T-cell (primary cell): ENCODE measurements at regions not wholly inside any gene's neighbourhood (a gene's known extent, or its start where the extent isn't known, plus 50 kb on each side); places are given as distances from the start of the nearest gene placed in this dataset.

Experiments used
- ATAC-seq, 4 experiments: fragments of 200-7000 bp in 3 of 4; fragments of 150-1000 bp in 1 of 4; cut with Tn5 transposase; replicated peaks in 1 of 4; 1 replicate in 3 of 4; 2 replicates in 1 of 4; pipeline ENCODE4 v1.10.0; 2021; ENCODE audit warnings: moderate library complexity in 3 of 4, mild to moderate bottlenecking in 2 of 4, moderate number of reproducible peaks in 1 of 4
- CTCF ChIA-PET, 2 donors: fragments of 300-600 bp; sonication (Branson Sonifier 250); formaldehyde crosslinking; loops; one replicate each; lab custom pipeline; 2022; ENCODE audit warnings: antibody characterized with exemption in 2 of 2; lab: Charles Lee
- POLR2A ChIA-PET, 2 donors: fragments of 300-600 bp; sonication (Branson Sonifier 250); formaldehyde crosslinking; loops; one replicate each; lab custom pipeline; 2022; ENCODE audit warnings: antibody characterized with exemption in 2 of 2; lab: Charles Lee
- DNase-seq, 35 experiments: peaks; one replicate each; pipeline versions ENCODE4 v3.0.0 to v3.0.0-alpha.2; 2013 to 2023
- H3K27ac ChIP-seq: one replicate; pipeline ENCODE4 v1.5.1; 2013; ENCODE audit warnings: low read length
- H3K27me3 ChIP-seq, 2 experiments: replicated peaks in 1 of 2; 1 replicate in 1 of 2; 2 replicates in 1 of 2; pipeline versions ENCODE4 v1.6.1 to v1.7.0; 2013; ENCODE audit warnings: low read length in 1 of 2, mixed read lengths in 1 of 2; ENCODE audit not compliant: control insufficient read depth in 2 of 2, insufficient read depth in 2 of 2; ENCODE audit errors: extremely low read depth in 1 of 2
- H3K36me3 ChIP-seq, 2 donors: 1 replicate in 1 of 2; 2 replicates in 1 of 2; pipeline versions ENCODE4 v1.6.1 to v1.7.0; 2013; ENCODE audit warnings: low read length in 1 of 2; ENCODE audit not compliant: control insufficient read depth in 2 of 2, insufficient read depth in 1 of 2; ENCODE audit errors: extremely low read depth in 1 of 2
- H3K4me1 ChIP-seq, 2 experiments: 1 replicate in 1 of 2; 2 replicates in 1 of 2; pipeline versions ENCODE4 v1.6.1 to v1.7.0; 2013; ENCODE audit warnings: low read length in 2 of 2, mixed read lengths in 1 of 2; ENCODE audit not compliant: insufficient read depth in 2 of 2, control insufficient read depth in 1 of 2; ENCODE audit errors: extremely low read depth in 1 of 2
- H3K4me3 ChIP-seq, 2 donors: 1 replicate in 1 of 2; 2 replicates in 1 of 2; pipeline versions ENCODE4 v1.5.1 to v1.7.0; 2013; ENCODE audit warnings: mild to moderate bottlenecking in 2 of 2, low read length in 1 of 2, moderate library complexity in 1 of 2; ENCODE audit not compliant: control insufficient read depth in 1 of 2; ENCODE audit errors: extremely low read depth in 1 of 2
- H3K9me3 ChIP-seq: 2 replicates; pipeline ENCODE4 v1.7.0; 2013
- H3K27ac Mint-ChIP-seq, 2 donors: one replicate each; pipeline ENCODE4 v1.8.0; 2020 to 2021; ENCODE audit warnings: mild to moderate bottlenecking in 2 of 2, mixed read lengths in 2 of 2
- H3K27me3 Mint-ChIP-seq, 2 donors: one replicate each; pipeline ENCODE4 v1.8.0; 2021 to 2022; ENCODE audit warnings: mixed read lengths in 2 of 2
- H3K36me3 Mint-ChIP-seq: one replicate; pipeline ENCODE4 v1.8.0; 2021; ENCODE audit warnings: mixed read lengths
- H3K4me1 Mint-ChIP-seq, 3 donors: one replicate each; pipeline ENCODE4 v1.8.0; 2020 to 2022; ENCODE audit warnings: mixed read lengths in 3 of 3, mild to moderate bottlenecking in 1 of 3
- H3K4me3 Mint-ChIP-seq, 3 donors: one replicate each; pipeline ENCODE4 v1.8.0; 2020 to 2022; ENCODE audit warnings: mild to moderate bottlenecking in 3 of 3, mixed read lengths in 3 of 3, moderate library complexity in 3 of 3
- H3K9me3 Mint-ChIP-seq, 3 donors: one replicate each; pipeline ENCODE4 v1.8.0; 2020 to 2022; ENCODE audit warnings: mixed read lengths in 3 of 3
- WGBS: methylation state at CpG from one replicate; pipeline ENCODE4 v1.1.5; 2013; ENCODE audit warnings: missing lambda C conversion rate; ENCODE audit not compliant: insufficient coverage; 5-methylcytosine and 5-hydroxymethylcytosine counted together

DNA sequence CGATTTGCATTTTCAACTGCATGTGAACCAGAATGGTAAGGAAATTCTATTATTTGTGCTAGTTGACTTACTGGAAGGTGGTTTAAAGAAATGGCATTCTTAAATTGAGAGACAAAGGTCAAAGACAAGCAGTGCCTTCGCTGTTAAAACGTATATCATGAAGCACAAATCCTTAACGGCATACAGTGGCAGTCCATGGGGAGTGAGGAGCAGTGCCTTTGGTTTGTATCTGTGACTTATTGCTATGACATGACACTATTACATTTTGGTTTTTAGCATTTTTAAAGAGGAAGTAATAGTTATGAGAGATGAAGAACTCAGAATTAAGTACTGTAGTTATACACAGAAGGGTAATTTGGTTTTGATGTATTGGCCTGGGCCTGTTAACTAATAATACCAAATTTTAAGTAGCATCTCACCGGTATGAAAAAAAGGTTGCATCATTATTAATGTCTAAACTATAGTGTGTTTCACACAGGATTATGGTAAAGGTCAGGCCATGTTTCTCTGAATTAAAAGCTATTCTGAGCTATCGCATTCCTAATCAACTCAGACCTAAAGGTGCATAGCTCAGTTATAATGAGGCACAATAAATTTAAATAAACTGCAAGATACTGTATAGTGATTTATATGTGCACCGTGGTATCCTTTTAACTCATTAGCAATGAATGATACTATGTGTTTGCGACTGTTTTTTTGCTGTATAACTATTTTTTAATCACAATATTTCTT, 339.8 kb upstream of the ARRDC3 start:
- ChIA-PET CTCF (no interaction called here), POLR2A (no interaction called here)
- Histone ChIP-seq H3K4me3 (no peak overlapping the region), H3K4me1 (no peaks in the 10 kb centered on the region), H3K27me3 (no peaks in the 10 kb centered on the region), H3K36me3 (no peaks in the 10 kb centered on the region), H3K9me3 (no peaks in the 10 kb centered on the region), H3K27ac (no peak overlapping the region)
- WGBS, result no CpG with 5 or more reads among the region's 8 CpGs
- Mint-ChIP-seq H3K27me3 (no peaks in the 10 kb centered on the region), H3K4me3 (no peak overlapping the region), H3K27ac (no peak overlapping the region), H3K4me1 (no peaks in the 10 kb centered on the region), H3K36me3 (no peaks in the 10 kb centered on the region), H3K9me3 (peaks cover 0 to 5% (median 0%) of the 10 kb centered on the region in 3 donors)
- no peak for DNase-seq
- ATAC-seq, result no peak

DNA sequence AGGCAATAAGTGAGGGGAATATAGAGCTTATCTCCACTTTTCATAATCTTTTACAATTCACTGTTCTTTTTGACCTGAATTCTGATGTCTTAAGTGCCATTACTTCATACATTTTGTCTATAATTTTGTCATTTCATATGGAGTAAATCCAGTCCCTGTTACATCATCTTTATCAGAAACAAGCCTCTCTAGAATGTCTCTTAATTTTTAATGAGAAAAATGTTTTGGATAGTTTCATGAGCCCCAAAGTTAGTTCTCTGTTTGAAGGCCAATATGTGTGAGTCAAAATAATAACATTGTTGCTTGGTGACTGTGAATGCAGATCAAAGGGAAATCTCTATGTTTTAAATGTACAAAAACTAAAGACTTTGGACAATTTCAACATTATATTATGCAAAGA, 329.6 kb upstream of the ARRDC3 start:
- Mint-ChIP-seq H3K4me3 (no peak overlapping the region), H3K4me1 (no peaks in the 10 kb centered on the region), H3K36me3 (no peaks in the 10 kb centered on the region), H3K27ac (no peak overlapping the region), H3K9me3 (peaks cover 0 to 6% (median 6%) of the 10 kb centered on the region in 3 donors), H3K27me3 (peaks cover 0 to 2% of the 10 kb centered on the region in 2 donors)
- ChIA-PET POLR2A (no interaction called here), CTCF (no interaction called here)
- Histone ChIP-seq H3K27me3 (no peaks in the 10 kb centered on the region), H3K9me3 (no peaks in the 10 kb centered on the region), H3K27ac (no peak overlapping the region), H3K4me3 (no peak overlapping the region), H3K36me3 (no peaks in the 10 kb centered on the region), H3K4me1 (no peaks in the 10 kb centered on the region)
- no peak for DNase-seq
- ATAC-seq, result no peak

DNA sequence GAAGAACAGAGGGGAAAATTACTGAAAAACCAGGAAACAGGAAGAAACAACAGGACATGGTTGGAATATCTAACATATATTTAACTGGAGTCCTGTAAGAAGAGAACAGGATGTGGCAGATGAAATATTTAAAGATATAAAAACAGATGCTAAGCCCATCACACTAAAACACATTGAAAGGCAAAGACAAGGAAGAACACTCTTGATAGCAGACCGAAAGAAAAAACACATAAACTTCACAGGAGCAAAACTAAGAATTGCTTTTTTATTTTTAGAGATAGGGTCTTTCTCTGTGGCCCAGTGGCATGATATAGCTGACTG, 324.4 kb upstream of the ARRDC3 start:
- DNase-seq, result no peak
- Mint-ChIP-seq H3K27ac (no peak overlapping the region), H3K4me1 (no peaks in the 10 kb centered on the region), H3K36me3 (no peaks in the 10 kb centered on the region), H3K27me3 (peaks cover 0 to 2% of the 10 kb centered on the region in 2 donors), H3K9me3 (peaks cover 4 to 8% (median 4%) of the 10 kb centered on the region in 3 donors), H3K4me3 (no peak overlapping the region)
- WGBS, result no CpG with 5 or more reads among the region's 1 CpG
- H3K9me3 ChIP-seq, result no peaks in the 10 kb centered on the region
- ATAC-seq, result no peak
- no peak overlapping the region for H3K27ac ChIP-seq
- POLR2A ChIA-PET, result no interaction called here
- H3K4me3 ChIP-seq, result no peak overlapping the region
- no peaks in the 10 kb centered on the region for H3K4me1 ChIP-seq
- no peaks in the 10 kb centered on the region for H3K27me3 ChIP-seq
- H3K36me3 ChIP-seq, result no peaks in the 10 kb centered on the region
- CTCF ChIA-PET, result no interaction called here

DNA sequence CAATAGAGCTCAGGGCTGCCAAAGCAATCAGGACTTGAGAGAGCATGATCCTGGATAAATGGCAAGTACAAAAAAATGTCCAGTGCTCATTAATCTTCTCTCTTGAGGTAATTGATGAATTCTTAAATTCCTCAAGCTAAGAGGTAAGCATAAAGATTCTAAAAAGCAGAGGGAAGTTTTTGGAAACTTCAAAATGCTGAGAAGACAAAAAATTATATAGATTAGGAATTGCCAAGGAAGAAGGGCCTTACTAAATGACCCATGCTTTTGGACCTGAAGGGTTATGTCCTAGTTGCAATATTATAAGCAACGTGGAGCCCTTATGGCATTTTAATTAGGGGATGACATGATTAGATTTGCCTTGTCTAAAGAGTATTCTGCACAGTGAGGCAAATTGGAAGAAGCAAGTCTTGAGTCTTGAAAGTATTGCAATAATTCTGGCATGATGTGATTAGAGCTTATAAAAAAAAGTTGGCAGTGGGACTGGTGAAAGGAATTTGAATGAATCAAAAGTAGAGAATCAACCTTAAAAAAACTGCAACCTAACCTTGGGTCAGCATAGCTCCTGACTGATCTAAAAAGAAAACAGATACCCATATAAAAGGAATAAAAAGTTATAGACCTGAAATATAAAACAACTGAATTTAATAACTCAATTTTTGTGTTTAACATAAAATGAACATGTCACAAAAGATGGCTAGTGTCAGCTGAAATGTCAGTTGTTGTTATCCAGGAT, 323.8 kb upstream of the ARRDC3 start:
- Mint-ChIP-seq H3K9me3 (peaks cover 4 to 8% (median 4%) of the 10 kb centered on the region in 3 donors), H3K27me3 (no peaks in the 10 kb centered on the region), H3K4me1 (no peaks in the 10 kb centered on the region), H3K36me3 (no peaks in the 10 kb centered on the region), H3K4me3 (no peak overlapping the region), H3K27ac (no peak overlapping the region)
- ChIA-PET CTCF (no interaction called here), POLR2A (no interaction called here)
- DNase-seq (no peak), ATAC-seq (no peak)
- no peaks in the 10 kb centered on the region for H3K36me3 ChIP-seq
- no peaks in the 10 kb centered on the region for H3K27me3 ChIP-seq
- H3K9me3 ChIP-seq, result no peaks in the 10 kb centered on the region
- H3K27ac ChIP-seq, result no peak overlapping the region
- 50% methylated on average over 1 of the region's 1 CpG for WGBS
- H3K4me1 ChIP-seq, result no peaks in the 10 kb centered on the region
- H3K4me3 ChIP-seq, result no peak overlapping the region

DNA sequence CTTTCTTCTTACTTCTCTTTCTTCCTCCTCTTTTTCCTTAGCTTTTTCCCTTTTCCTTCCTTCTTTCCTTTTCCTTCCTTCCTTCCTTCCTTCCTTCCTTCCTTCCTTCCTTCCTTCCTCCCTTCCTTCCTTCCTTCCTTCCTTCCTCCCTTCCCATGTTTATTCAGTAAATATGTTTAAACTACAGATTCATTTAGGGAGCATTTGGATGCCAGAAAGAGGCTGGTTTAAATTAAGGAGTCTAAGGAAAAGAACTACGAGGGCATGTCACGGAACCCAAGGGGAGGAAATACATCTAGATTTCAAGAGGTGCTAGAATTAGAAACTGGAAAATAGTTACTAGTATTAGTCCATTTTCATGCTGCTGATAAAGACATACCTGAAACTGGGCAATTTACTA, 320.0 kb upstream of the ARRDC3 start:
- no peak overlapping the region for H3K4me3 Mint-ChIP-seq
- DNase-seq (no peak), ATAC-seq (no peak)
- no peaks in the 10 kb centered on the region for H3K4me1 ChIP-seq
- no peaks in the 10 kb centered on the region for H3K36me3 ChIP-seq
- H3K9me3 Mint-ChIP-seq, result peaks cover 4 to 16% (median 16%) of the 10 kb centered on the region in 3 donors
- H3K4me3 ChIP-seq, result no peak overlapping the region
- CTCF ChIA-PET, result no interaction called here
- no peak overlapping the region for H3K27ac ChIP-seq
- H3K27me3 ChIP-seq, result no peaks in the 10 kb centered on the region
- no peak overlapping the region for H3K27ac Mint-ChIP-seq
- no CpG with 5 or more reads among the region's 2 CpGs for WGBS
- no peaks in the 10 kb centered on the region for H3K36me3 Mint-ChIP-seq
- no peaks in the 10 kb centered on the region for H3K27me3 Mint-ChIP-seq
- no peaks in the 10 kb centered on the region for H3K4me1 Mint-ChIP-seq
- POLR2A ChIA-PET, result interaction anchor here (0.6 to 0.7 kb wide), 2 partner anchors 12 to 1051 kb away, joined by 3 to 5 read pairs; no protein-coding TSS in a partner anchor
- H3K9me3 ChIP-seq, result no peaks in the 10 kb centered on the region

DNA sequence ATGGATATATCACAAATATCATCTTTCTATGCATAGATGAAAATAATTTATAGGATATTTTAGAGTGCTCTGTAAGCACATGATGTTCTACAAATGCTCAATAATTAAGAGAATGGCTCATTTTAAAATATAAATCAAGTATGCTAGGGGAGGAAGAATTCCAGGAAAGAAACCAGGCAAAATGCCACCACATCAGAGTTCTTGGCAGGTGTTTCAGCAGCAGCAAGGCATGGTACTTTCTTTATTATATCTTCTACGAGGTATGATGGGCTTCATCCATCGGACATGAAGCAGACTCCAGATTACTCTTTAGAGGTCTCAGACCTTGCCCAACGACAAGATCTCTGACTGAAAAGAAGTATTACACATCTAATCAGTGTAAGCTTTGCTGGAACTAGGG, 316.3 kb upstream of the ARRDC3 start:
- H3K27ac ChIP-seq, result no peak overlapping the region
- no peak overlapping the region for H3K27ac Mint-ChIP-seq
- no peak overlapping the region for H3K4me3 ChIP-seq
- H3K9me3 Mint-ChIP-seq, result peaks cover 3 to 34% (median 22%) of the 10 kb centered on the region in 3 donors
- no peaks in the 10 kb centered on the region for H3K27me3 Mint-ChIP-seq
- no peaks in the 10 kb centered on the region for H3K36me3 ChIP-seq
- POLR2A ChIA-PET, result no interaction called here
- no peak overlapping the region for H3K4me3 Mint-ChIP-seq
- H3K9me3 ChIP-seq, result no peaks in the 10 kb centered on the region
- ATAC-seq, result no peak
- H3K4me1 Mint-ChIP-seq, result no peaks in the 10 kb centered on the region
- no CpG with 5 or more reads among the region's 3 CpGs for WGBS
- no peaks in the 10 kb centered on the region for H3K27me3 ChIP-seq
- CTCF ChIA-PET, result no interaction called here
- H3K36me3 Mint-ChIP-seq, result no peaks in the 10 kb centered on the region
- H3K4me1 ChIP-seq, result no peaks in the 10 kb centered on the region
- no peak for DNase-seq
